ENCODE measurements at regions not wholly inside any gene's neighbourhood (a gene's known extent, or its start where the extent isn't known, plus 50 kb on each side); places are given as distances from the start of the nearest gene placed in this dataset.

GRCh38 chr7:3234051-3234450 is 67.0 kb upstream of the SDK1 start:
- no peak overlapping the region for H2AFZ ChIP-seq (ENCODE audit: low read length)
- H3K27ac ChIP-seq (ENCODE audit: low read depth, low read length, poor library complexity, severe bottlenecking) = no peak overlapping the region
- no TSS peak for BruUV-seq (replicated peaks)
- H3K9me2 ChIP-seq (ENCODE audit: insufficient read depth, low read length) = no peaks in the 10 kb centered on the region
- no peak overlapping the region for H3K4me3 ChIP-seq (ENCODE audit: low read depth, low read length, poor library complexity, severe bottlenecking)
- ChIA-PET POLR2A (no interaction called here), CTCF (ENCODE audit: unreplicated experiment) (no interaction called here)
- no peak for TF ChIP-seq EZH2phosphoT487 (IDR thresholded peaks at IDR 0.05; ENCODE audit: borderline replicate concordance, low read depth, low read length)
- TF ChIP-seq CTCF (conservative IDR thresholded peaks at IDR 0.05; ENCODE audit: low read length) = no peak
- no peaks in the 10 kb centered on the region for H3K36me3 ChIP-seq (ENCODE audit: insufficient read depth, low read length)
- intact Hi-C loops (cut with micrococcal nuclease; ENCODE audit: unreplicated experiment) = no loop called here
- H3K79me2 ChIP-seq (ENCODE audit: insufficient read depth, low read depth, low read length) = no peaks in the 10 kb centered on the region
- no peaks in the 10 kb centered on the region for H3K9me3 ChIP-seq (ENCODE audit: low read length)
- DNase-seq (ENCODE audit: low spot score) = no peak
- H3K4me1 ChIP-seq (ENCODE audit: insufficient read depth, low read length, poor library complexity, severe bottlenecking) = no peaks in the 10 kb centered on the region
- no peak overlapping the region for H3K4me2 ChIP-seq (ENCODE audit: low read length)
- H4K20me1 ChIP-seq (ENCODE audit: insufficient read depth, low read length) = no peaks in the 10 kb centered on the region

GRCh38 chr7:3234851-3235250 is 66.2 kb upstream of the SDK1 start:
- no peak for DNase-seq (ENCODE audit: low spot score)
- TF ChIP-seq EZH2phosphoT487 (IDR thresholded peaks at IDR 0.05; ENCODE audit: borderline replicate concordance, low read depth, low read length) (no peak), CTCF (conservative IDR thresholded peaks at IDR 0.05; ENCODE audit: low read length) (no peak)
- Histone ChIP-seq H3K9me2 (ENCODE audit: insufficient read depth, low read length) (no peaks in the 10 kb centered on the region), H3K4me1 (ENCODE audit: insufficient read depth, low read length, poor library complexity, severe bottlenecking) (no peaks in the 10 kb centered on the region), H3K4me2 (ENCODE audit: low read length) (no peak overlapping the region), H3K27ac (ENCODE audit: low read depth, low read length, poor library complexity, severe bottlenecking) (no peak overlapping the region), H3K9me3 (ENCODE audit: low read length) (no peaks in the 10 kb centered on the region), H4K20me1 (ENCODE audit: insufficient read depth, low read length) (no peaks in the 10 kb centered on the region), H3K36me3 (ENCODE audit: insufficient read depth, low read length) (no peaks in the 10 kb centered on the region), H3K79me2 (ENCODE audit: insufficient read depth, low read depth, low read length) (no peaks in the 10 kb centered on the region), H3K4me3 (ENCODE audit: low read depth, low read length, poor library complexity, severe bottlenecking) (no peak overlapping the region), H2AFZ (ENCODE audit: low read length) (no peak overlapping the region)
- ChIA-PET POLR2A (no interaction called here), CTCF (ENCODE audit: unreplicated experiment) (no interaction called here)
- BruUV-seq (replicated peaks) = no TSS peak
- intact Hi-C loops (cut with micrococcal nuclease; ENCODE audit: unreplicated experiment) = no loop called here

- no peaks in the 10 kb centered on the region for H3K9me2 ChIP-seq (ENCODE audit: insufficient read depth, low read length)
- TF ChIP-seq CTCF (conservative IDR thresholded peaks at IDR 0.05; ENCODE audit: low read length) (no peak), EZH2phosphoT487 (IDR thresholded peaks at IDR 0.05; ENCODE audit: borderline replicate concordance, low read depth, low read length) (no peak)
- no peaks in the 10 kb centered on the region for H4K20me1 ChIP-seq (ENCODE audit: insufficient read depth, low read length)
- H3K9me3 ChIP-seq (ENCODE audit: low read length) = no peaks in the 10 kb centered on the region
- no peak overlapping the region for H3K4me3 ChIP-seq (ENCODE audit: low read depth, low read length, poor library complexity, severe bottlenecking)
- no peak overlapping the region for H3K27ac ChIP-seq (ENCODE audit: low read depth, low read length, poor library complexity, severe bottlenecking)
- intact Hi-C loops (cut with micrococcal nuclease; ENCODE audit: unreplicated experiment) = no loop called here
- no TSS peak for BruUV-seq (replicated peaks)
- POLR2A ChIA-PET = no interaction called here
- no peak for DNase-seq (ENCODE audit: low spot score)
- no peak overlapping the region for H2AFZ ChIP-seq (ENCODE audit: low read length)
- no peaks in the 10 kb centered on the region for H3K36me3 ChIP-seq (ENCODE audit: insufficient read depth, low read length)
- no peaks in the 10 kb centered on the region for H3K4me1 ChIP-seq (ENCODE audit: insufficient read depth, low read length, poor library complexity, severe bottlenecking)
- no peak overlapping the region for H3K4me2 ChIP-seq (ENCODE audit: low read length)
- CTCF ChIA-PET (ENCODE audit: unreplicated experiment) = no interaction called here
- no peaks in the 10 kb centered on the region for H3K79me2 ChIP-seq (ENCODE audit: insufficient read depth, low read depth, low read length)
Measured at GRCh38 chr7:3235322-3235721, 65.7 kb upstream of the SDK1 start.
